HEK293 (cell line): ENCODE measurements at regions not wholly inside any gene's neighbourhood (a gene's known extent, or its start where the extent isn't known, plus 50 kb on each side); places are given as distances from the start of the nearest gene placed in this dataset.

Experiments
- KLF1 ChIP-seq: fragments of 450-650 bp; formaldehyde crosslinking; IDR thresholded peaks from 2 replicates; pipeline ENCODE4 v1.5.1; 2016; ENCODE audit warnings: missing biosample characterization, missing genetic modification characterization
- PRDM4 ChIP-seq: fragments of 450-650 bp; formaldehyde crosslinking; IDR thresholded peaks from 2 replicates; pipeline ENCODE4 v1.5.1; 2017; ENCODE audit warnings: missing biosample characterization, missing genetic modification characterization
- SETDB1 ChIP-seq: IDR thresholded peaks from one replicate; pipeline ENCODE4 v1.6.1; 2017; ENCODE audit warnings: mild to moderate bottlenecking, low read length, moderate library complexity, mixed read lengths; ENCODE audit not compliant: insufficient read length
- TCF7L2 ChIP-seq: IDR thresholded peaks from 2 replicates; pipeline ENCODE4 v1.6.1; 2011; ENCODE audit warnings: low read depth, mild to moderate bottlenecking, inconsistent platforms, low read length, moderate library complexity, borderline replicate concordance
- ZFP37 ChIP-seq: fragments of 450-650 bp; formaldehyde crosslinking; IDR thresholded peaks from 2 replicates; pipeline ENCODE4 v1.5.1; 2016; ENCODE audit warnings: missing biosample characterization, missing genetic modification characterization
- ZNF211 ChIP-seq: fragments of 450-650 bp; formaldehyde crosslinking; IDR thresholded peaks from 2 replicates; pipeline ENCODE4 v1.5.1; 2016; ENCODE audit warnings: low read depth, missing biosample characterization, missing genetic modification characterization
- ZNF274 ChIP-seq, 2 experiments: fragments of 200-500 bp in 1 of 2; fragments of 450-650 bp in 1 of 2; sonication (Bioruptor generic) in 1 of 2; formaldehyde crosslinking in 1 of 2; IDR thresholded peaks; 2 replicates each; pipeline versions ENCODE4 v1.5.1 to v1.6.1; 2014 to 2016; ENCODE audit warnings: borderline replicate concordance in 1 of 2, inconsistent platforms in 1 of 2, low read length in 1 of 2, missing biosample characterization in 1 of 2, missing genetic modification characterization in 1 of 2
- ZNF473 ChIP-seq: fragments of 450-650 bp; formaldehyde crosslinking; IDR thresholded peaks from 2 replicates; pipeline ENCODE4 v1.5.1; 2017; ENCODE audit warnings: missing biosample characterization, missing genetic modification characterization
- TF ChIP-seq, protein P1 (sequence below): fragments of 450-650 bp; formaldehyde crosslinking; IDR thresholded peaks from 2 replicates; pipeline ENCODE4 v1.5.1; 2016; ENCODE audit warnings: missing biosample characterization, missing genetic modification characterization
- TF ChIP-seq, protein P2 (sequence below): fragments of 450-650 bp; formaldehyde crosslinking; IDR thresholded peaks from 2 replicates; pipeline ENCODE4 v1.5.1; 2016; ENCODE audit warnings: missing biosample characterization, missing genetic modification characterization

GRCh38 chr4:107275225-107275624, 239.1 kb upstream of the DKK2 start:
- TF ChIP-seq, protein P1, sequence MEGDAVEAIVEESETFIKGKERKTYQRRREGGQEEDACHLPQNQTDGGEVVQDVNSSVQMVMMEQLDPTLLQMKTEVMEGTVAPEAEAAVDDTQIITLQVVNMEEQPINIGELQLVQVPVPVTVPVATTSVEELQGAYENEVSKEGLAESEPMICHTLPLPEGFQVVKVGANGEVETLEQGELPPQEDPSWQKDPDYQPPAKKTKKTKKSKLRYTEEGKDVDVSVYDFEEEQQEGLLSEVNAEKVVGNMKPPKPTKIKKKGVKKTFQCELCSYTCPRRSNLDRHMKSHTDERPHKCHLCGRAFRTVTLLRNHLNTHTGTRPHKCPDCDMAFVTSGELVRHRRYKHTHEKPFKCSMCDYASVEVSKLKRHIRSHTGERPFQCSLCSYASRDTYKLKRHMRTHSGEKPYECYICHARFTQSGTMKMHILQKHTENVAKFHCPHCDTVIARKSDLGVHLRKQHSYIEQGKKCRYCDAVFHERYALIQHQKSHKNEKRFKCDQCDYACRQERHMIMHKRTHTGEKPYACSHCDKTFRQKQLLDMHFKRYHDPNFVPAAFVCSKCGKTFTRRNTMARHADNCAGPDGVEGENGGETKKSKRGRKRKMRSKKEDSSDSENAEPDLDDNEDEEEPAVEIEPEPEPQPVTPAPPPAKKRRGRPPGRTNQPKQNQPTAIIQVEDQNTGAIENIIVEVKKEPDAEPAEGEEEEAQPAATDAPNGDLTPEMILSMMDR (tag by site-specific recombination), result no peak
- no peak for TF ChIP-seq ZNF274 (IDR thresholded peaks at IDR 0.05; ENCODE audit: low read length)
- TF ChIP-seq ZNF274 (tag by site-specific recombination; IDR thresholded peaks at IDR 0.05; ENCODE audit: borderline replicate concordance), result no peak
- TF ChIP-seq KLF1 (tag by site-specific recombination), result no peak
- TF ChIP-seq ZFP37 (tag by site-specific recombination), result no peak
- TF ChIP-seq, protein P2, sequence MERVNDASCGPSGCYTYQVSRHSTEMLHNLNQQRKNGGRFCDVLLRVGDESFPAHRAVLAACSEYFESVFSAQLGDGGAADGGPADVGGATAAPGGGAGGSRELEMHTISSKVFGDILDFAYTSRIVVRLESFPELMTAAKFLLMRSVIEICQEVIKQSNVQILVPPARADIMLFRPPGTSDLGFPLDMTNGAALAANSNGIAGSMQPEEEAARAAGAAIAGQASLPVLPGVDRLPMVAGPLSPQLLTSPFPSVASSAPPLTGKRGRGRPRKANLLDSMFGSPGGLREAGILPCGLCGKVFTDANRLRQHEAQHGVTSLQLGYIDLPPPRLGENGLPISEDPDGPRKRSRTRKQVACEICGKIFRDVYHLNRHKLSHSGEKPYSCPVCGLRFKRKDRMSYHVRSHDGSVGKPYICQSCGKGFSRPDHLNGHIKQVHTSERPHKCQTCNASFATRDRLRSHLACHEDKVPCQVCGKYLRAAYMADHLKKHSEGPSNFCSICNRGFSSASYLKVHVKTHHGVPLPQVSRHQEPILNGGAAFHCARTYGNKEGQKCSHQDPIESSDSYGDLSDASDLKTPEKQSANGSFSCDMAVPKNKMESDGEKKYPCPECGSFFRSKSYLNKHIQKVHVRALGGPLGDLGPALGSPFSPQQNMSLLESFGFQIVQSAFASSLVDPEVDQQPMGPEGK (tag by site-specific recombination), result no peak
- TF ChIP-seq TCF7L2, result no peak
- TF ChIP-seq ZNF473, result no peak
- no peak for TF ChIP-seq ZNF211 (tag by site-specific recombination)
- TF ChIP-seq PRDM4, result no peak
- TF ChIP-seq SETDB1, result no peak
